HG03135 (cell line): ENCODE measurements at regions not wholly inside any gene's neighbourhood (a gene's known extent, or its start where the extent isn't known, plus 50 kb on each side); places are given as distances from the start of the nearest gene placed in this dataset.
"Not testable (repeated sequence)": the region's sequence is repeated elsewhere in the genome, so short reads cannot be mapped to it uniquely, and the experiment has no call there.

Experiments
- ATAC-seq: cut with Tn5 transposase; IDR thresholded peaks from one replicate; pipeline ENCODE4 v1.9.1; 2021; ENCODE audit warnings: mild to moderate bottlenecking, moderate library complexity; ENCODE audit not compliant: unreplicated experiment

DNA sequence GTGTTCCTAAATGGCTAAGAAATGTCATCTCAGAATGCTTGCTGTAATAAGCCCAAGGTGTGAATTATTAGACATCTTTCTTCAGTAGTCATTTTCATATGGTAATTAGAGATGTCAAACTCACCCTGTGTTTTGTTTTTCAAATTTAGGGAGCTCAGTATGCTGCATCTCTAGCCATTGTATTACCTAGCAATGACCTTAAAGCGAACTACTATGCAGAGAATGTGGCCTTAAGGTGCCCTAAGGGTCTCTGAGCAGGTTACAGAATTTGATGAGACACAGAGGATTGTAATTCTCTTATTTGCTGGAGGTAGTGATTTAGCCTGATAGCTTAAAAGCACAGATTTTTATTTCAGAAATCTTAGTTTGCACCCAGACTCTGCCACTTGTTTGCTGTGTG is 1052.6 kb upstream of the DDX18 start:
- ATAC-seq = no peak

DNA sequence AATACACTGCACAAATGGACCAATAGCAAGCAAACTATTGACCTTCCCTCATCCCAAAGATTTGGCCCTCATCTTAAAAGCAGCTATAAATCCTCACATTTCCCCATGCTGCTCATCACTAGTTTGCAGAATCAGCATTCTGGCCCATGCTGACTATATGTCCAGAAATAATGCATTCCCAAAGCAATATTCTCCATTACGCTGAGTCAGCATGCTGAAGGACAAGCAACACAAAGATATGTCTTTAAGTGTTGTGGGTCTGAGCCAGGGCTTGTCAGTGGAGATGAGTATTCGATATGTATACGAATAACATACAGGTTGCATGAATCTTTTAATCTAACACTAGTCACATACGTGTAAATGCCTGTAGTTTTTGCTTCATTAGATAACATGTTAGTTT is 1045.0 kb upstream of the DDX18 start:
- no peak for ATAC-seq

DNA sequence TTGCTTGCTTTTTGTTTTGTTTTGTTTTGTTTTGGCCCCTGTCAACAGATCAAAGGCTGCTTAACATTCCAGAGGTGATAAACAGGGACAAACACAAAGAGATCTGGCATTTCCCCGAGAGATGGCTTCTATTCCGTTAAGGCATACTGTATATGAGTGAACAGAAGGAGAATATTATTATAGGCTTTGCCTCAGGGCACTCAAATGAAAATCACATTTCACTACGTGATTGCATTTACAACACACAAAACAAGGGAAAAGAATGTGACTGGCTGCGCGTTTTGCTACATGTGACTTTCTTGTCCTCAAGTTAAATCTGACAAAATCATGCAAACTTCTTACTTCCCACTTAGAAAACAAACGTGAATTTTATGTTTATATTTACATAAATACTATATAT is 1037.9 kb upstream of the DDX18 start:
- no peak for ATAC-seq

DNA sequence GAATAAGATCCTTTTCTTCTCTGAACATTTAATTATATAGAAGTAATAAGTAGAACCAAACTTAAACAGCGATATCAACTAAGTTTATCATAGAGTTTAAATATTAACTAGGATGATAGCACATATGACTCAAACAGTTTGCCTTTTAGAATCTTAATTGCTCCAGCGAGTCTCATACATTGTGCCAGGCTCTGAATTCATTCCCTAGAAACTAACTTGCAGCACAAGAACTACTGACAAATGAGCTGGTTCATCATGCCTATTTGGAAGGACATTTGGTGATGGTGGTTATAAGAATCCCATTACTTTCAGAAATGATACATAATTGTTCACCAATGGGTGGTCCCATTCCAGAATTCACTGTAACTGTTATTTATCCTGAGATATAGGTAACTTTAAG is 1026.6 kb upstream of the DDX18 start:
- no peak for ATAC-seq

DNA sequence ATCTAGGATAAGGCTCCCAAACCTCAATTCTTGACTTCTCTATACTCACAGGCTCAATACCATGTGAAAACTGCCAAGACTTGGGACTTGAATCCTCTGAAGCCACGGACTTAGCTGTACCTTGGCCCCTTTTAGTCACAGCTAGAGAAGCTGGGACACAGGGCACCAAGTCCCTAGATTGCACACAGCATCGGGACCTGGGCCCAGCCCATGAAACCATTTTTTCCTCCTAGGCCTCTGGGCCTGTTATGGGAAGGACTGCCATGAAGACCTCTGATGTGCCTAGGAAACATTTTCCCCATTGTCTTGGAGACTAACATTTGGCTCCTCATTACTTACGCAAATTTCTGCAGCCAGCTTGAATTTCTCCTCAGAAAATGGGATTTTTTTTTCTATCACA is 1011.8 kb upstream of the DDX18 start:
- no peak for ATAC-seq

DNA sequence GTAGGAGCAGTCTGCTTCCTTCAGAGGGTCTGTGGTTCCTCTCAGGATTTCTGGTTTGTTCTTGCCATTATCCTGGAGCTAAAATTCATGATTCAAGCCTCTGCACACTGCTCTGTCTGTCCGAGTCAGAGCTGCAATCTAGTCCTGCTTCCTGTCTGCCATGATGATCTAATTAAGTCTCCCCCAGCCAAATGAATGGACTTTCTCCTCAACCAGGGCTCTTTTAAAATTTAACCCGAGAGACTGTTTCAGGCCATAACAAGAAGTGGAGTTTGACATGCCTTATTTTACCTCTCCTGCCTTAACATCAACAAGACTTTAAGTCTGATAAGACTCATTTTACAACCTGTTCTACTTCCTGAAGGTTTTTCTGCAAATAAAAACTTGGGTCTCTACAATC is 1009.6 kb upstream of the DDX18 start:
- no peak for ATAC-seq

DNA sequence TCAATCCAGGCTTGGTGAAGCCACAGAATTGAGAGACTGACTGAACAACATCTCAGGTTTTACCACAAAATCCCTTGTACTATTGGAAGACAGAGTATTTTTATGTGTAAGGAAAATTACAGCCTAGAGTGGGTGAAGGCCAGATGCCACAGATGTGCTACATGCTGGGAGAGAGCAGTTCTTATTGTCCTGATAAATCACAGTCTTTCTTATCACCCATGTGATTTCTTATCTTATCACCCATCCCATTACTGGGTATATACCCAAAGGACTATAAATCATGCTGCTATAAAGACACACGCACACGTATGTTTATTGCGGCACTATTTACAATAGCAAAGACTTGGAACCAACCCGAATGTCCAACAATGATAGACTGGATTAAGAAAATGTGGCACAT is 1008.0 kb upstream of the DDX18 start:
- ATAC-seq = not testable (repeated sequence)

DNA sequence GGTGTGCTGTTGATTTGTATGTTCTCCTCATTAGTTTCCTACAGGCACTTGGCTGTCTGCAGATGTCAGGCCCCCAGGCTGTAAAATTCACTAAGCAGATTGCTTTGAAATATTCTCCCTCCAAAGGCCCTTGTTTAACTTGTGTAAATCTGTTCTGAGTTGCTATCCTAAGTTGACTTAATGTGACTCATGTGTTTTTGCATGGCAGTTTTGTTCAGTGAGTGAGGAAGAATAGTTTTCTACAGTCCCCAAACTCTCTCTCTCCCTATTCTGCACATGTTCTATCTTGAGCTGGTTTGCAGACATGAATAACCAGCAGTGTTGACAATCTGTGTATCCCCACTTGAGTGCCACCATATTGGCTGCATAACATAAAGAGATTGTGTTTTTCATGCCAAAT is 1005.4 kb upstream of the DDX18 start:
- ATAC-seq = no peak

DNA sequence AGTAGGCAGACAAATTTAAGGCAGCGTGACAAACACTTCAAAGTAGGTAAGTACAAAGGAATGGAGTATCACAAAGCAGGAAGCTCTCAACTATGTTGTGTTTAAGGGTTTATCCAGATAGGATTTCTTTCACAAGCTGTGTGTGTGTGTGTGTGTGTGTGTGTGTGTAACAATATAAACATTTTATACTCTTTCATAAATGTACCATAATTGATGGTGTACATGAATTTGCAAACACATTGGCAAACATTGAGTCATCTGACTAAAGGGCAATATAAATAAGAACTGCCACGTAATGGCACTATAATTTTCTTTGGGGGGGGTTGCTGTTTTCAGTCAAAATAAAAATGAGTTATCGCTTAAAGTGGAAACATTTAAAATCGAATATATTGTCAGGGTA is 1004.4 kb upstream of the DDX18 start:
- ATAC-seq = no peak

DNA sequence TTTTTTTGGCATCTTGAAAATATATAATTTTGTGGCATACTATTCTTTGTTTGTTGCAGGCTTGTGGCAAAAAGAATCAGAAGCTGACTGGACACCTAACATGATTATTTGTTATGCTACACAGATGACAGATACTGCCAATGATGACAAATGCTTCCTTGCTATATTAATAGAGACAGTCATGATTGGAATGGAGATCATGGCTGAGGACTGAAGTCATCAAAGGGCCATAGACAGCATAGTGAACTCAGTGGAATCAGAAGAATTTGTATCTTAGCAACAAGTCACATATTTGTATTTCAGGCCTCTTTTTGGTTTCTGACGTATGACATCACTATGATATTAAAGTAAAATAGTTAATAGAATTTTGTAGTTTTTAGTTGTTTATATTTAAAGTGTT is 1003.8 kb upstream of the DDX18 start:
- no peak for ATAC-seq

DNA sequence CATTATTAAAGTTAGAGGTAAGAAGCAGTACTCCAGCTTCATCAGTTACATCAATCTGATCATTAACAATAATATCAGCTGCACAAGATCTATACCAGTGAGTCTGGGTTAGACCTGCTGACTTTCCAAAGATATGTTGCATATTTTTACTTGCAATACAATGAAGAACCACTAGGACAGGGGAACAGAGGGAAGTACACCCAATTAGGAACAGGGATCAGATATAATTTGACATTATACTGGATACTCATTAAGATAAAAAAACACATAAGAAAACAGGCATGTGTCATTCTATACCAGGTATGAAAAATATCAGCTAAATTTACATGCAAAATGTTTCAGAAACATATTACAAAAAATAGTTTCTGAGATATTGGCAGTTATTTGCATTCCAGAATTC is 995.1 kb upstream of the DDX18 start:
- ATAC-seq = no peak

DNA sequence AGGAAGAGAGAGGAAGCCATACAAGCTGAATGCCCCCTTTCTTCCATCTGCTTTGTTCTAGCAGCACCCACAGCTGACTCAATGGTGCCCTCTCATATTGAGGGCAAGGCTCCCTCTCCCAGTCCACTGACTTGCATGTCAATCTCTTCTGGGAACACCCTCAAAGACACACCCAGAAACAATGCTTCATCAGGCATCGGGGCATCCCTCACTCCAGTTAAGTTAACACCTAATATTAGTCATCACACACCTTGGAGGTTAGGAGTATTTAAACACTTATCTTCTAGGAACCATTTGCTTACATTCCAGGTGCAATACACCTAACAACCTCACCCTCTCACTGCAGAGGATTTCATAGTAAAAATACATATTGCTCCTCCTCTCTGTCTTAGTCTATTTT is 993.5 kb upstream of the DDX18 start:
- no peak for ATAC-seq

DNA sequence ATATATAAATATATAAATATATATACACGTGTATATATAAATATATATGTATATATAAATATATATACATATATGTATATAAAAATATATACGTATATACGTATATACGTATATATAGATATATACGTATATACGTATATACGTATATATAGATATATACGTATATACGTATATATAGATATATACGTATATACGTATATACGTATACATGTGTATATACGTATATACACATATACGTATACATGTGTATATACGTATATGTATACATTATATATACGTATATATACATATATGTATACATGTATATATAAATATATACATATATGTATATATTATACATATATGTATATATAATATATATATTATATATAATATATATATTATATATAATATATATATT is 984.9 kb upstream of the DDX18 start:
- not testable (repeated sequence) for ATAC-seq

DNA sequence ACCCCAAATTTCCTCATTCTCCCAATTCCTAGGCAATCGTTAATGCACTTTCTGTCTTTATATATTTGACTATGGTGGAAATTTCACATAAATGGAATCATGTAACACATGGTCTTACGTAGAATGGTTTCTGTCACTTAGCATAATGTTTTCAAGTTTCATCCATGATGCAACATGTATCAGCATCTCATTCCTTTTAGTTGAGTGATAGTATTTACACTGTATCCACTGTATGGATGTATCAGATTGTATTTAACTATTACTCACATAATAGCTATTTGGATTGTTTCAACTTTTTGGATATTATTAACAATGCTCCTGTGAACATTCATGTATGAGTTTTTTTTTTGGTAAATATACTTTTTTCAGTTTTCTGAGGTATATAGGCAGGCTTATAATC is 982.3 kb upstream of the DDX18 start:
- ATAC-seq = no peak

DNA sequence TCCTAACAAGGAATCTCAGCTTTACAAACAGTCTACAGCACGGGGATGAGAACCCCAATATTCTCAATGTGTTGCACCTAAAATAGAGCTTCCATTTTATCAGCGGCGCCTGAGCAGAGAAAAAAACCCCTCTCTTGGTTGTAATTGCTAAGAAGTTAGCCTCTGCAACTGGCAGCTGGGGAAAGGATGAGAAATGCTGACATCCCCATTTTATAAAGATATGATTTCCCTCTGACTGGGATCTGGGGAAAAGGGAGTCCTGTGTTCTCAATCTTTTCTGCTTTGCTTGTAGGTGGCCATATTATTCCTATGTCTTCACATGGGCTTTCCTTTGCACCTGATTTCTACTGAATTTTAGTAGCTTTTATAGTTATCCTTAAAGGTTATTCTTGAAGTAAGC is 981.4 kb upstream of the DDX18 start:
- no peak for ATAC-seq

DNA sequence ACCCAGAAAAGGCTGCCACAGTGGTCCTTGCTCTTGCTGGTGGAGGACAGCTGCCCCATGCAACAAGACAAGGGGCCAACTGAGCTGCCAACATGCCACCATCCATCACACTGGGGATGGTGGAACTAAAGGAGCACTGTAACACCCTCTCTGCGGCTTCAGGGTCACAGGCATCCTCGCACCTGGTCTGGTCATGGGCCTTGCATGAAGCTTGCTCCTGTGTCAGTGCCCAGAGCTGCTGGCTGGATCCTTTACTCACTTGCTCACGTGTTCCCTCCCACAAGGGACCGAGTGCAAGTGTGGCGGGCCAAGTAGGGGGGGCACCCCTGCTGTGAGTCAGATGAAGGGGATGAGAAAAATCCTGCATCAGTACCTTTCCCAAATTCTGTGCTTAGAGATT is 972.3 kb upstream of the DDX18 start:
- ATAC-seq = no peak

DNA sequence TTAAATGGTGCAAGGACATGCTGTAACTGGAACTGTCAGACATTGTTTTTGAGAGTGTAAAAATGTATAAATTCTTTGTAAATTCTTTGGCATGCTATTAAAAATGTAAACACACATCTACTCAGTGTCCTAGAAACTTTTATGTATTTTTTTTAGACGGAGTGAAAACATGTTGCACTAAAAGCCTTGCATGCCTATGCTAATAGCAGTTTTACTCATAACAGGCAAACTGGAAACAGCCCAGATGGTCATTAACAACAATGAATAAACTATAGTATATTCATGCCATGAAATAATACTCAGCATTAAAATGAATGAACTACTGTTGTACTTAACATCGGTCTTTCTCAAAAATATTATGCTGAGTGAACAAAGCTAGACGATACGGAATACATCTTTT is 954.8 kb upstream of the DDX18 start:
- no peak for ATAC-seq

DNA sequence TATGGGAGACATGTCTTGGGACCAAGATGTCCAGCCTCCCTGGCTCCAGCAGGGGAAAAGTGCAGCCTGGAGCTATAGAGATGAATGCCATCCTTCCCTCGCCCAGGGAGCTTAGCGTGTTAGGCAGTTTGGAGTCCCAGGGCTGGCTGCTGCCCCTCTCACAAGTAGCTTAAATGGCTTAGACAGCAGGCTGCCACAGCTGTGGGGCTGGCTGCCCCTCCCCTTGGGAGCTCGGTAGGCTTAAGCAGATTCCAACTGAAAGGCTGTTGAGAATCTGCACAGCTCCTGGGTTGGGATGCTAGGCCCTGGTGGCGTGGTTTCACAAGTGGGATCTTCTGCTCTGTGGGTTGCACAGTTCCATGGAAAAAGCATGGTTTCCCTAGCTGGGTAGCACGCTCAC is 940.5 kb upstream of the DDX18 start:
- ATAC-seq = no peak

DNA sequence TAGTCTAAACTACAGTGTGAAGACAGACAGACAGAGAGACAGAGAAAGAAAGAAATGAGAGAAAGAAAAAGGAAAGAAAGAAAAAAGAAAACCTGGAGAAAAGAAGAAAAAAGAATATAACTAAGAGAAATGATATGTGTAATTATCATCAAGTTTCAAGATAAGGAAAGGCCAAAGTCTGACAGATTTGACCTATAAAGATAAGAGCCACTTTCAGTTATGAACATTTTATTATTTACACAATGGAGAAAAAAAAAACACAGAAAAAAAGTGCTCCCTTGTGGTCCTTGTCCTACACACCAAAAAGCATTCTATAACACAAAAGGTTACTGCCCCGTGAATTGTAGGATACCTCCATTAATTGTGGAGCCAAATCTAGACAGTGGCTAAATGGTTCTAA is 937.2 kb upstream of the DDX18 start:
- no peak for ATAC-seq

DNA sequence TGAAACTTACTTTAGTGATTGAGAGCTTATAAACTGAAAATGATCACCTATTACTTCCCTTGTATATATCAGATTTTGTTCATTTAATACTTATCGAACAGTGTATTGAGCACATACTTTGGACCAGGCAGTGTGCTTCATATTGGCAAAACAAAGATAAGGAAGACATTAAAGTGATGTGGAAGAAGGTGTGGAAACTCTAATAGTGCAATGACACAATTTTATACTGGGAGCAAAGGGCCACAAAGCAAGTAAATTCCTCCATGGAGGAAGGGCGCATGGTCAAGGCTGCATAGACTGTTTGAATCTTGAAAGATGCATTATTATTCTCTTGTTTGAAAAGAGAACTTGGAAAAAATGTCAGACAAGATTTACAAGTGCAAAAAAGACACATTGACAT is 936.5 kb upstream of the DDX18 start:
- ATAC-seq = no peak

DNA sequence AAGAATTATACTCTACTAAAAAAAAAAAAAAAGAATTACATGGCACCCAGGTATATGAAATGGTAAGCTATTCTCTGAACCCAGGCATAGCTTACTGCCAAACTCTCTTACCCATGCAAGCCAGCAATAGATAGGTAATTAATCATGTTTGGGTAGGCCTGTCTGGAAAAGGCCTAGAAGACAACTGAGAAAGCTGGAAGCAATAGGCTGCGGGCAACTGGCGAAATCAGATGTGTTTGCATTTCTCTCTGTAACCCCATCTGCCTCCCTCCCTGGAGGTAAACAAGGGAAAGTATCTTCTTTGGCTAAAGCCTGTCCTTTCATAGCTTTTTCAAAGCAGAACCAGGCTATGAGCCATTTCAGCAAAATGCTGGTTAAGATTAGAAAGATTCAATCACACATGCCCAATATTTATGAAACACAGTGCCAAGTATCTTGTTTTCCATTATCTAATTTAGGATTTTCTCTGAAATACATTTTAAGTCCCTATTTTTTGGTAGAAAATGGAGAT is 934.8 kb upstream of the DDX18 start:
- no peak for ATAC-seq

DNA sequence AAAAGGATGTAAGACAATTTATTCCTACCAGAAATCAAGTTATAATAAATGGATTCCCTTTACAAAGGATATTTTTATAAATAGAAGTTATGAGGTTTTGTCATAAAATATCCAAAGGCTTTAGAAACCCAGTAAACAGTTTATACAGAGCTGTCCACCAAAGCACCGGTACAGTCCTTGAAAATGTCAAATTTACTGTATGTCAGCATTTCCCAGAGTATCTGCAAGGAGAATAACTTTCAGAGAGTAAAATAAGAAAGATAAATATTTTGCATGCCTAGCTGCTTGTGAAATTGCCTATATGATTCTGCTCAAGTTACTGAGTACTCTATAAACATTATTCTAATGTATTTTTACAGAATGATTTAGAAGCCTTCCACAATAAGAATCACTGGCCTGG is 923.3 kb upstream of the DDX18 start:
- no peak for ATAC-seq

DNA sequence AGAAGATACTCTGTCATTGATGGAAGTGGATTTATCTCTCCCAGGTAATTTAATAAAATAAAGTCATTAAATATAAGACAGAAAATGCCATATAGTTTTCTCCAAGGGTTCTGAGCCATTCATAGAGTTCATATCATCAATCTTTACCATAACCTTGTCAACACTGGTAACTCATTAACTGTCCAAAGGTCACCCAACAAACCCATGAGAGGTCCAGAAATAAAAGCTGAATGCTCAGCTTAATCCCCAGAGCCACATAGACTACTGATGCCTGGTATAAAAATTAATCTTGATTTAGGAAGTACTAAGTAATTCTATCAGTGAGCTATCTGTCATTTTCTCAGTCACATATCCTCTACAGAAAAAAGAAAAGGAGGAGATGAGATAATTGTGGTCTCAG is 903.0 kb upstream of the DDX18 start:
- no peak for ATAC-seq

DNA sequence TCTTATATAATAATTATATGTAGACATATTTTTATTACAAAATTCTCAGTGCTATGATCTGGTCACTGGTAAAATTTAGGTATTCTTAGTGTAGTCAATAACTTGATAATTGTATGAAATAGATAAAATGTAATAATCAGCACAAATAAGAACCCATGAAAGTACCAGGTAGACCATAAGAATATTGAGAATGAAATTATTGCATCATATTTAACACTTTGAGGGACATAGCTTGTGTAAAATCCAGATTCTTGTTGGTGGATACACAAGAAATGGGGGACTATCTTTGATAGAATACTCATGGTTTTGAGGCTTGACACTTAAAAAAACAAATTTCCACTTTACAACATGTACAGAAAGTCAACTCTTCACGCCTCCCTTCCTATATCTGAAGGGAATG is 898.8 kb upstream of the DDX18 start:
- no peak for ATAC-seq
